ENCODE measurements at regions not wholly inside any gene's neighbourhood (a gene's known extent, or its start where the extent isn't known, plus 50 kb on each side); places are given as distances from the start of the nearest gene placed in this dataset.

GRCh38 chr12:98352835-98353234 is 162.6 kb upstream of the TMPO start:
- Histone ChIP-seq H2AFZ (ENCODE audit: low read length, unreplicated experiment) (no peak overlapping the region), H3K4me3 (ENCODE audit: low read depth, low read length) (peak overlapping the region; percentile 44; the same call in 1 of the 2 replicates), H3K27ac (ENCODE audit: low read depth, low read length) (peak overlapping the region; percentile 65), H3K36me3 (ENCODE audit: insufficient read depth, low read length) (no peaks in the 10 kb centered on the region), H3K27me3 (ENCODE audit: insufficient read depth, low read length) (peaks cover 6% of the 10 kb centered on the region; the same call in 1 of the 2 replicates), H3K4me1 (ENCODE audit: control insufficient read depth, insufficient read depth, low read length, unreplicated experiment) (peaks cover 21% of the 10 kb centered on the region), H3K79me2 (ENCODE audit: control insufficient read depth, insufficient read depth, low read length, unreplicated experiment) (no peaks in the 10 kb centered on the region)

GRCh38 chr12:98354520-98355035 is 160.8 kb upstream of the TMPO start:
- Histone ChIP-seq H3K27me3 (ENCODE audit: insufficient read depth, low read length) (peaks cover 18% of the 10 kb centered on the region), H3K27ac (ENCODE audit: low read depth, low read length) (no peak overlapping the region), H3K36me3 (ENCODE audit: insufficient read depth, low read length) (no peaks in the 10 kb centered on the region), H2AFZ (ENCODE audit: low read length, unreplicated experiment) (no peak overlapping the region), H3K4me3 (ENCODE audit: low read depth, low read length) (no peak overlapping the region), H3K79me2 (ENCODE audit: control insufficient read depth, insufficient read depth, low read length, unreplicated experiment) (no peaks in the 10 kb centered on the region), H3K4me1 (ENCODE audit: control insufficient read depth, insufficient read depth, low read length, unreplicated experiment) (peaks cover 21% of the 10 kb centered on the region)

GRCh38 chr12:98355322-98355721 is 160.1 kb upstream of the TMPO start:
- Histone ChIP-seq H3K27ac (ENCODE audit: low read depth, low read length) (no peak overlapping the region), H2AFZ (ENCODE audit: low read length, unreplicated experiment) (no peak overlapping the region), H3K4me3 (ENCODE audit: low read depth, low read length) (no peak overlapping the region), H3K4me1 (ENCODE audit: control insufficient read depth, insufficient read depth, low read length, unreplicated experiment) (peaks cover 21% of the 10 kb centered on the region), H3K27me3 (ENCODE audit: insufficient read depth, low read length) (peaks cover 26% of the 10 kb centered on the region), H3K36me3 (ENCODE audit: insufficient read depth, low read length) (no peaks in the 10 kb centered on the region), H3K79me2 (ENCODE audit: control insufficient read depth, insufficient read depth, low read length, unreplicated experiment) (no peaks in the 10 kb centered on the region)

GRCh38 chr12:98355933-98356332 is 159.5 kb upstream of the TMPO start:
- Histone ChIP-seq H2AFZ (ENCODE audit: low read length, unreplicated experiment) (no peak overlapping the region), H3K27me3 (ENCODE audit: insufficient read depth, low read length) (peaks cover 32% of the 10 kb centered on the region), H3K79me2 (ENCODE audit: control insufficient read depth, insufficient read depth, low read length, unreplicated experiment) (no peaks in the 10 kb centered on the region), H3K4me1 (ENCODE audit: control insufficient read depth, insufficient read depth, low read length, unreplicated experiment) (peaks cover 21% of the 10 kb centered on the region), H3K36me3 (ENCODE audit: insufficient read depth, low read length) (no peaks in the 10 kb centered on the region), H3K4me3 (ENCODE audit: low read depth, low read length) (no peak overlapping the region), H3K27ac (ENCODE audit: low read depth, low read length) (no peak overlapping the region)

DNA sequence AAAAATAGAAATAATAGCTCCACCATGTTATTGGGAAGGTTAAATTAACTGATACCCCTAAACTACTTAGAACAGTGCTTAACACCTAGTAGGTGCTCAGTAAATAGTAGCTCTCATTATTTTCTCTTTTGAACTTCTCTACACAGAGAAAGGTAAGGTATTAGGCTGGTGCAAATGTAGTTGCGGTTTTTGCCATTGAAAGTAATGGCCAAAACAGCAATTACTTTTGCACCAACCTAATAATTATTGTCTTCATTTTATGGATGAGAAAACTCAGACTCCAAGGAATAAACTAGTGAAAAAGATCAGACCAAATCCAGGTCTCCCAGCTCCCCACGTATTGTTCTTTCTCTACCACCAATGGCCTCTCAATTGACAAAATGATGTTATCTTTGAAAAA is 157.2 kb upstream of the TMPO start:
- Histone ChIP-seq H3K27me3 (ENCODE audit: insufficient read depth, low read length) (peaks cover 54% of the 10 kb centered on the region), H3K36me3 (ENCODE audit: insufficient read depth, low read length) (no peaks in the 10 kb centered on the region), H3K4me1 (ENCODE audit: control insufficient read depth, insufficient read depth, low read length, unreplicated experiment) (peaks cover 10% of the 10 kb centered on the region), H3K4me3 (ENCODE audit: low read depth, low read length) (no peak overlapping the region), H3K79me2 (ENCODE audit: control insufficient read depth, insufficient read depth, low read length, unreplicated experiment) (no peaks in the 10 kb centered on the region), H3K27ac (ENCODE audit: low read depth, low read length) (no peak overlapping the region), H2AFZ (ENCODE audit: low read length, unreplicated experiment) (no peak overlapping the region)

GRCh38 chr12:98359856-98360255 is 155.5 kb upstream of the TMPO start:
- no peak overlapping the region for H3K27ac ChIP-seq (ENCODE audit: low read depth, low read length)
- H3K79me2 ChIP-seq (ENCODE audit: control insufficient read depth, insufficient read depth, low read length, unreplicated experiment), result no peaks in the 10 kb centered on the region
- no peak overlapping the region for H2AFZ ChIP-seq (ENCODE audit: low read length, unreplicated experiment)
- H3K36me3 ChIP-seq (ENCODE audit: insufficient read depth, low read length), result no peaks in the 10 kb centered on the region
- peaks cover 7% of the 10 kb centered on the region for H3K4me1 ChIP-seq (ENCODE audit: control insufficient read depth, insufficient read depth, low read length, unreplicated experiment)
- no peak overlapping the region for H3K4me3 ChIP-seq (ENCODE audit: low read depth, low read length)
- peaks cover 71% of the 10 kb centered on the region for H3K27me3 ChIP-seq (ENCODE audit: insufficient read depth, low read length)

DNA sequence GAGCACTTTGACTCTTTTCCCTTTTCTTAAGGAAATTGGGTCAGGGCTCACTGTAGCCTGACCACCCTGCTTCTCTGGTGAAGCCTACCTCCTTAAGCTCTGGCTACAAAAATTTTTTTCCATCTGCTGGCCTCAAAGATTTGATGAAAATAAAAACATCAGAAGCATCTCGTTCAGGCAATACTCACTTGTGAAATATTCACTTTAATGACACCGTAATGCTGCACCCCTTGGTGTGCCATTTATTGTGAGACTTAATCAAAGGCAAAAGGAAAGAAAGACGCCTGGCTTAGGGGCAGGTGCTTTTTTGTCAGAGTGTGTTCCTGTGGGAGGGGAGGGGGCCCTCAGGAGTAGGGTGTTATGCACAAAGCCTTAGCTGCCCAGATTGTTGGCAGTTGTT is 155.0 kb upstream of the TMPO start:
- no peak overlapping the region for H3K27ac ChIP-seq (ENCODE audit: low read depth, low read length)
- H2AFZ ChIP-seq (ENCODE audit: low read length, unreplicated experiment), result no peak overlapping the region

DNA sequence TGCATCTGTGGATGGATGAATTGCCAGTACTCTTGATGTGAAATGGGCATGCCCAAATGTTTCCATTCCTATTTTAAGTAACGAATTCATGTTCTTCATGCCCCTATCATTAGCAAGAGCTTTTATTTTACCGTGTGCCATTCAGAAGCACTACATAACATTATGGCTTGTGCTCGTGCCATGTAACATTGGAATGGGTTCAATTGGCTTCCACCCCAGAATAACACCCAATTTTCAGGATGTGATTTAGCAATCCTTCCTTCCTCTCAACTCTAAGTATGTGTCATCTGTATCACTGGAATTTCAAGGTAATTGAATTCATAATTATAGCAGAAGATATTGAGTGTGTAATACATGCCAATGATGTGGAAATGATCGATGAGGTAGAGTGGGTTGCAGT is 145.8 kb upstream of the TMPO start:
- H3K27ac ChIP-seq (ENCODE audit: low read depth, low read length), result no peak overlapping the region
- H3K36me3 ChIP-seq (ENCODE audit: insufficient read depth, low read length), result no peaks in the 10 kb centered on the region
- H3K79me2 ChIP-seq (ENCODE audit: control insufficient read depth, insufficient read depth, low read length, unreplicated experiment), result no peaks in the 10 kb centered on the region
- H3K4me3 ChIP-seq (ENCODE audit: low read depth, low read length), result no peak overlapping the region
- no peaks in the 10 kb centered on the region for H3K4me1 ChIP-seq (ENCODE audit: control insufficient read depth, insufficient read depth, low read length, unreplicated experiment)
- no peak overlapping the region for H2AFZ ChIP-seq (ENCODE audit: low read length, unreplicated experiment)
- H3K27me3 ChIP-seq (ENCODE audit: insufficient read depth, low read length), result peaks cover 52% of the 10 kb centered on the region

More for the DNA sequence above, 155.0 kb upstream of the TMPO start:
- H3K36me3 ChIP-seq (ENCODE audit: insufficient read depth, low read length), result no peaks in the 10 kb centered on the region
- H3K4me1 ChIP-seq (ENCODE audit: control insufficient read depth, insufficient read depth, low read length, unreplicated experiment), result peaks cover 4% of the 10 kb centered on the region
- H3K79me2 ChIP-seq (ENCODE audit: control insufficient read depth, insufficient read depth, low read length, unreplicated experiment), result no peaks in the 10 kb centered on the region
- peaks cover 76% of the 10 kb centered on the region for H3K27me3 ChIP-seq (ENCODE audit: insufficient read depth, low read length)
- H3K4me3 ChIP-seq (ENCODE audit: low read depth, low read length), result no peak overlapping the region

DNA sequence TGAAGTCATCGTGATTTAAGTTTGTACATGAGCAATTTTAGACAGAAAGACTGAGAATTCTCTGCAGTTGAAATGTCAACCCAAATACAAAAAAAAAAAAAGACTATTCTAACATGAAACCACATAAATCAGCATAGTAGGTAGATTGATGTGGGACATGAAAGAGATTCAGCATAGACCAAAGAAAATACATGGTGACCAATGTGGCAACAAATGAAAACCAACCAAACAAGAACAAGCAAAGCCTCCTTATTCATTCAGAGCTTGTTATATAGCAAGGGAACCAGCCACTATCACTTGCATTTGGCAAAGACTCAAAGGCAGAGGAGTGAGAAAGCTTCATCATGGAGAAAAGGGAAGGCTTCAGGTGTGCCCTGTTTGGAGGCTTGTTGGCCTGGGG is 144.4 kb upstream of the TMPO start:
- Histone ChIP-seq H3K27ac (ENCODE audit: low read depth, low read length) (no peak overlapping the region), H3K4me3 (ENCODE audit: low read depth, low read length) (no peak overlapping the region), H3K4me1 (ENCODE audit: control insufficient read depth, insufficient read depth, low read length, unreplicated experiment) (no peaks in the 10 kb centered on the region), H3K27me3 (ENCODE audit: insufficient read depth, low read length) (peaks cover 53% of the 10 kb centered on the region), H2AFZ (ENCODE audit: low read length, unreplicated experiment) (no peak overlapping the region), H3K79me2 (ENCODE audit: control insufficient read depth, insufficient read depth, low read length, unreplicated experiment) (no peaks in the 10 kb centered on the region), H3K36me3 (ENCODE audit: insufficient read depth, low read length) (no peaks in the 10 kb centered on the region)

- no peaks in the 10 kb centered on the region for H3K4me1 ChIP-seq (ENCODE audit: control insufficient read depth, insufficient read depth, low read length, unreplicated experiment)
- H3K79me2 ChIP-seq (ENCODE audit: control insufficient read depth, insufficient read depth, low read length, unreplicated experiment), result no peaks in the 10 kb centered on the region
- H3K27ac ChIP-seq (ENCODE audit: low read depth, low read length), result no peak overlapping the region
- H2AFZ ChIP-seq (ENCODE audit: low read length, unreplicated experiment), result no peak overlapping the region
- H3K36me3 ChIP-seq (ENCODE audit: insufficient read depth, low read length), result no peaks in the 10 kb centered on the region
- H3K4me3 ChIP-seq (ENCODE audit: low read depth, low read length), result no peak overlapping the region
- H3K27me3 ChIP-seq (ENCODE audit: insufficient read depth, low read length), result peaks cover 54% of the 10 kb centered on the region
Observed at GRCh38 chr12:98371419-98371818, 144.0 kb upstream of the TMPO start.

DNA sequence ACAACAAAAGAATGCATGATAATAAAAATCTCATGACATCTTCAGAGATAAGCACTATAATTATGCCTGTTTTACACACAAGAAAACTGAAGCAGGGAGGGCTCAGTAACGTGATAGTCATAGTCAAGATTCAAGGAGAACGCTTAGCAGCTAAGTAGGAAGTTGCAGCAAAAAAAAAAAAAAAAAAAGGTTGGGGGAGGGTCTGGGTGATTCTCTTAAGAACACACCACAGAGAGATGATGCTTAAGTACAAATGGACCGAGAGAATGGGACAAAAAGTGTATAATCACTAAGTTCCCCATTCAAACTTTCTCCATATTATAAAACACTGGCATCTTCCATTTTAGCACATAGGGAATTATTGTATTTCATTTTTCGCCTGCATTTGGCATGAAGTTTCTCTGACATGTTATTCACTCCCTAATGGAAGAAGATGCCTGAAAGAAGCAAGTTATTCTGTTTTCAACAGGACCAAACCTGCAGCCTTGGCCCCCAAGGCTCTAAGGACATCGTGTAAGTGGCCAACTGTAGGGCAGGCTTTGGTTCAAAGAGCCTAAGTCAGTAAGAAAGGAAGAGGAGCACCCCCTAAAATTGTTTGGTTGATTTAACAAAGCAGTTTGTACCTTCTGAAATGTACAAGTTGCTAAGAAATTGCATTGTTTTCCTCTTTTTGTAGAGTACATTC is 142.9 kb upstream of the TMPO start:
- Histone ChIP-seq H3K36me3 (ENCODE audit: insufficient read depth, low read length) (no peaks in the 10 kb centered on the region), H3K27ac (ENCODE audit: low read depth, low read length) (no peak overlapping the region), H3K27me3 (ENCODE audit: insufficient read depth, low read length) (peaks cover 62% of the 10 kb centered on the region), H3K4me3 (ENCODE audit: low read depth, low read length) (no peak overlapping the region), H2AFZ (ENCODE audit: low read length, unreplicated experiment) (no peak overlapping the region), H3K79me2 (ENCODE audit: control insufficient read depth, insufficient read depth, low read length, unreplicated experiment) (no peaks in the 10 kb centered on the region), H3K4me1 (ENCODE audit: control insufficient read depth, insufficient read depth, low read length, unreplicated experiment) (no peaks in the 10 kb centered on the region)
